Stromal cell of bone marrow (primary cell): ENCODE measurements at regions not wholly inside any gene's neighbourhood (a gene's known extent, or its start where the extent isn't known, plus 50 kb on each side); places are given as distances from the start of the nearest gene placed in this dataset.

ENCODE experiments used
- DNase-seq: peaks from one replicate; pipeline ENCODE4 v3.0.0-alpha.2; 2012; ENCODE audit warnings: low read depth

- no peak for DNase-seq
Observed at GRCh38 chr2:150312271-150312670, 175.2 kb downstream of the RND3 start.

- DNase-seq = no peak
Observed at GRCh38 chr2:150309311-150310080, 178.0 kb downstream of the RND3 start.

GRCh38 chr2:150307258-150307657 lies 180.2 kb downstream of the RND3 start:
- no peak for DNase-seq

GRCh38 chr2:150303281-150303680 lies 184.2 kb downstream of the RND3 start:
- DNase-seq = no peak

- DNase-seq = no peak
Observed at GRCh38 chr2:150298571-150299305, 188.7 kb downstream of the RND3 start.

- no peak for DNase-seq
Observed at GRCh38 chr2:150296770-150297546, 190.5 kb downstream of the RND3 start.

- no peak for DNase-seq
Observed at GRCh38 chr2:150295544-150295943, 191.9 kb downstream of the RND3 start.

- no peak for DNase-seq
Observed at GRCh38 chr2:150293771-150294170, 193.7 kb downstream of the RND3 start.

- no peak for DNase-seq
Observed at GRCh38 chr2:150292807-150293206, 194.7 kb downstream of the RND3 start.

GRCh38 chr2:150292192-150292591 lies 195.3 kb downstream of the RND3 start:
- DNase-seq = no peak

- DNase-seq = no peak
Observed at GRCh38 chr2:150286730-150287362, 200.6 kb downstream of the RND3 start.

- no peak for DNase-seq
Observed at GRCh38 chr2:150284116-150284515, 203.4 kb downstream of the RND3 start.

GRCh38 chr2:150282771-150283371 lies 204.6 kb downstream of the RND3 start:
- DNase-seq = no peak

GRCh38 chr2:150282357-150282756 lies 205.1 kb downstream of the RND3 start:
- DNase-seq = no peak

- DNase-seq = peak; percentile 98
Observed at GRCh38 chr2:150280231-150280630, 207.2 kb downstream of the RND3 start.

GRCh38 chr2:150279686-150280085 lies 207.8 kb downstream of the RND3 start:
- no peak for DNase-seq

- no peak for DNase-seq
Observed at GRCh38 chr2:150276737-150277136, 210.7 kb downstream of the RND3 start.

- no peak for DNase-seq
Observed at GRCh38 chr2:150274108-150274507, 213.4 kb downstream of the RND3 start.

- DNase-seq = no peak
Observed at GRCh38 chr2:150271952-150272802, 215.3 kb downstream of the RND3 start.

- no peak for DNase-seq
Observed at GRCh38 chr2:150267651-150268415, 219.6 kb downstream of the RND3 start.
